Chondrocyte (in vitro differentiated cells): ENCODE measurements at regions not wholly inside any gene's neighbourhood (a gene's known extent, or its start where the extent isn't known, plus 50 kb on each side); places are given as distances from the start of the nearest gene placed in this dataset.

Experiments
- DNase-seq: peaks from one replicate; pipeline ENCODE4 v3.0.0; 2021; ENCODE audit warnings: mixed read lengths, low spot score
- H3K27ac Mint-ChIP-seq: one replicate; pipeline ENCODE4 v1.8.0; 2021; ENCODE audit warnings: mild to moderate bottlenecking, moderate library complexity, mixed read lengths; ENCODE audit not compliant: unreplicated experiment
- H3K27me3 Mint-ChIP-seq: 2 replicates; pipeline ENCODE4 v1.8.0; 2021; ENCODE audit warnings: low read depth, mixed read lengths
- H3K36me3 Mint-ChIP-seq: 2 replicates; pipeline ENCODE4 v1.8.0; 2021; ENCODE audit warnings: low read depth, mixed read lengths
- H3K4me1 Mint-ChIP-seq: 2 replicates; pipeline ENCODE4 v1.8.0; 2021; ENCODE audit warnings: low read depth, mild to moderate bottlenecking, mixed read lengths
- H3K4me3 Mint-ChIP-seq: one replicate; pipeline ENCODE4 v1.8.0; 2021; ENCODE audit warnings: mild to moderate bottlenecking, moderate library complexity, mixed read lengths; ENCODE audit not compliant: unreplicated experiment
- H3K9me3 Mint-ChIP-seq: 2 replicates; pipeline ENCODE4 v1.8.0; 2021; ENCODE audit warnings: low read depth, mixed read lengths
- TF ChIP-seq, protein P1 (sequence below): fragments of 200-600 bp; sonication (generic); IDR thresholded peaks from 2 replicates; pipeline ENCODE4 v1.5.0; 2021; ENCODE audit warnings: antibody characterized with exemption, mild to moderate bottlenecking, moderate library complexity

GRCh38 chr20:48339986-48340882, 487.6 kb downstream of the PREX1 start:
- no peak for DNase-seq
- Mint-ChIP-seq H3K4me3 (no peak overlapping the region), H3K27me3 (peaks cover 39% of the 10 kb centered on the region), H3K36me3 (peaks cover 1% of the 10 kb centered on the region), H3K4me1 (peaks cover 20% of the 10 kb centered on the region), H3K27ac (no peak overlapping the region), H3K9me3 (no peaks in the 10 kb centered on the region)
- TF ChIP-seq, protein P1, sequence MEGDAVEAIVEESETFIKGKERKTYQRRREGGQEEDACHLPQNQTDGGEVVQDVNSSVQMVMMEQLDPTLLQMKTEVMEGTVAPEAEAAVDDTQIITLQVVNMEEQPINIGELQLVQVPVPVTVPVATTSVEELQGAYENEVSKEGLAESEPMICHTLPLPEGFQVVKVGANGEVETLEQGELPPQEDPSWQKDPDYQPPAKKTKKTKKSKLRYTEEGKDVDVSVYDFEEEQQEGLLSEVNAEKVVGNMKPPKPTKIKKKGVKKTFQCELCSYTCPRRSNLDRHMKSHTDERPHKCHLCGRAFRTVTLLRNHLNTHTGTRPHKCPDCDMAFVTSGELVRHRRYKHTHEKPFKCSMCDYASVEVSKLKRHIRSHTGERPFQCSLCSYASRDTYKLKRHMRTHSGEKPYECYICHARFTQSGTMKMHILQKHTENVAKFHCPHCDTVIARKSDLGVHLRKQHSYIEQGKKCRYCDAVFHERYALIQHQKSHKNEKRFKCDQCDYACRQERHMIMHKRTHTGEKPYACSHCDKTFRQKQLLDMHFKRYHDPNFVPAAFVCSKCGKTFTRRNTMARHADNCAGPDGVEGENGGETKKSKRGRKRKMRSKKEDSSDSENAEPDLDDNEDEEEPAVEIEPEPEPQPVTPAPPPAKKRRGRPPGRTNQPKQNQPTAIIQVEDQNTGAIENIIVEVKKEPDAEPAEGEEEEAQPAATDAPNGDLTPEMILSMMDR = no peak

- peaks cover 1% of the 10 kb centered on the region for H3K36me3 Mint-ChIP-seq
- H3K27me3 Mint-ChIP-seq = peaks cover 31% of the 10 kb centered on the region
- H3K27ac Mint-ChIP-seq = no peak overlapping the region
- no peak overlapping the region for H3K4me3 Mint-ChIP-seq
- TF ChIP-seq, protein P1 = no peak
- no peaks in the 10 kb centered on the region for H3K9me3 Mint-ChIP-seq
- H3K4me1 Mint-ChIP-seq = peaks cover 20% of the 10 kb centered on the region
- no peak for DNase-seq
Measured at GRCh38 chr20:48339190-48339985, 488.4 kb downstream of the PREX1 start.

GRCh38 chr20:48338717-48339116, 489.1 kb downstream of the PREX1 start:
- TF ChIP-seq, protein P1 = no peak
- Mint-ChIP-seq H3K27ac (no peak overlapping the region), H3K4me1 (peaks cover 20% of the 10 kb centered on the region), H3K9me3 (no peaks in the 10 kb centered on the region), H3K36me3 (peaks cover 1% of the 10 kb centered on the region), H3K4me3 (no peak overlapping the region), H3K27me3 (peaks cover 25% of the 10 kb centered on the region)
- no peak for DNase-seq

GRCh38 chr20:48336597-48336996, 491.2 kb downstream of the PREX1 start:
- TF ChIP-seq, protein P1 = no peak
- peaks cover 24% of the 10 kb centered on the region for H3K27me3 Mint-ChIP-seq

GRCh38 chr20:48335308-48336050, 492.3 kb downstream of the PREX1 start:
- Mint-ChIP-seq H3K4me1 (peaks cover 22% of the 10 kb centered on the region), H3K27me3 (peaks cover 17% of the 10 kb centered on the region), H3K27ac (no peak overlapping the region), H3K36me3 (no peaks in the 10 kb centered on the region), H3K9me3 (no peaks in the 10 kb centered on the region), H3K4me3 (no peak overlapping the region)
- TF ChIP-seq, protein P1 = no peak
- no peak for DNase-seq

More at GRCh38 chr20:48336597-48336996, 491.2 kb downstream of the PREX1 start:
- Mint-ChIP-seq H3K4me1 (peaks cover 20% of the 10 kb centered on the region), H3K27ac (no peak overlapping the region), H3K4me3 (no peak overlapping the region), H3K9me3 (no peaks in the 10 kb centered on the region), H3K36me3 (no peaks in the 10 kb centered on the region)
- DNase-seq = no peak
